ENCODE measurements at regions not wholly inside any gene's neighbourhood (a gene's known extent, or its start where the extent isn't known, plus 50 kb on each side); places are given as distances from the start of the nearest gene placed in this dataset.

- Histone ChIP-seq H3K27ac (ENCODE audit: low read depth, low read length) (no peak overlapping the region), H2BK20ac (ENCODE audit: low read length) (no peak overlapping the region)
- FAIRE-seq, result no peak
Observed at GRCh38 chr11:22466351-22466750, 128.2 kb downstream of the SLC17A6 start.

More at GRCh38 chr11:22466351-22466750, 128.2 kb downstream of the SLC17A6 start:
- Histone ChIP-seq H2BK120ac (replicated peaks; ENCODE audit: low read depth, low read length) (no peak overlapping the region), H3K9me3 (ENCODE audit: insufficient read depth in 2 of 2, low read depth in 1 of 2, low read length in 1 of 2) (no peaks in the 10 kb centered on the region), H3K4me3 (ENCODE audit: extremely low read depth in 1 of 4, insufficient read depth in 2 of 4, low read depth in 3 of 4, low read length in 4 of 4) (no peak overlapping the region), H2AK5ac (ENCODE audit: low read depth, low read length) (no peak overlapping the region), H3K79me1 (ENCODE audit: low read depth, low read length) (no peaks in the 10 kb centered on the region), H3K4me1 (replicated peaks in 1 of 4; ENCODE audit: control insufficient read depth in 3 of 4, insufficient read depth in 4 of 4, low read length in 3 of 4) (no peaks in the 10 kb centered on the region), H4K8ac (ENCODE audit: extremely low read depth, insufficient read depth, low read length) (no peak overlapping the region), H3K36me3 (ENCODE audit: control insufficient read depth in 2 of 4, insufficient read depth in 4 of 4, low read length in 3 of 4) (no peaks in the 10 kb centered on the region), H3K27me3 (replicated peaks in 1 of 4; ENCODE audit: control insufficient read depth in 3 of 4, extremely low read depth in 1 of 4, insufficient read depth in 3 of 4, low read length in 3 of 4) (no peaks in the 10 kb centered on the region), H4K5ac (ENCODE audit: insufficient read length, low read depth, low read length) (no peak overlapping the region), H3K56ac (replicated peaks; ENCODE audit: insufficient read length, low read depth, low read length) (no peak overlapping the region), H3K18ac (ENCODE audit: extremely low read depth, low read length) (no peak overlapping the region), H3K14ac (ENCODE audit: insufficient read length) (no peak overlapping the region), H3K9ac (replicated peaks in 1 of 4; ENCODE audit: extremely low read depth in 1 of 4, low read depth in 3 of 4, low read length in 3 of 4) (no peak overlapping the region), H3K79me2 (ENCODE audit: control insufficient read depth in 1 of 2, insufficient read depth in 2 of 2, low read length in 2 of 2) (no peaks in the 10 kb centered on the region), H4K20me1 (replicated peaks in 1 of 2; ENCODE audit: control insufficient read depth in 1 of 2, insufficient read depth in 2 of 2, low read length in 2 of 2) (no peaks in the 10 kb centered on the region), H2BK15ac (ENCODE audit: low read length) (no peak overlapping the region), H3K4me2 (ENCODE audit: insufficient read depth in 1 of 2, low read depth in 2 of 2, low read length in 2 of 2) (no peak overlapping the region), H2BK12ac (ENCODE audit: low read depth, low read length) (no peak overlapping the region), H3K23ac (ENCODE audit: insufficient read length) (no peak overlapping the region), H4K91ac (replicated peaks; ENCODE audit: insufficient read length, low read length) (no peak overlapping the region), H3K4ac (replicated peaks; ENCODE audit: insufficient read length, low read depth, low read length) (no peak overlapping the region), H3K23me2 (ENCODE audit: low read depth, low read length) (no peaks in the 10 kb centered on the region), H2BK5ac (ENCODE audit: low read depth, low read length) (no peak overlapping the region), H2AFZ (ENCODE audit: low read length) (no peak overlapping the region)
- TF ChIP-seq, protein P1, sequence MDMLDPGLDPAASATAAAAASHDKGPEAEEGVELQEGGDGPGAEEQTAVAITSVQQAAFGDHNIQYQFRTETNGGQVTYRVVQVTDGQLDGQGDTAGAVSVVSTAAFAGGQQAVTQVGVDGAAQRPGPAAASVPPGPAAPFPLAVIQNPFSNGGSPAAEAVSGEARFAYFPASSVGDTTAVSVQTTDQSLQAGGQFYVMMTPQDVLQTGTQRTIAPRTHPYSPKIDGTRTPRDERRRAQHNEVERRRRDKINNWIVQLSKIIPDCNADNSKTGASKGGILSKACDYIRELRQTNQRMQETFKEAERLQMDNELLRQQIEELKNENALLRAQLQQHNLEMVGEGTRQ (IDR thresholded peaks at IDR 0.05; ENCODE audit: low read length), result no peak
- TF ChIP-seq RNF2 (IDR thresholded peaks at IDR 0.05; ENCODE audit: borderline replicate concordance, low read depth, low read length, missing control alignments, poor library complexity, severe bottlenecking), result no peak
- no peak for TF ChIP-seq CHD2 (IDR thresholded peaks at IDR 0.05; ENCODE audit: low read length)
- TF ChIP-seq KDM5A (IDR thresholded peaks at IDR 0.05; ENCODE audit: low read length), result no peak
- no peak for TF ChIP-seq BRCA1 (IDR thresholded peaks at IDR 0.05; ENCODE audit: low read depth, low read length)
- TF ChIP-seq CTBP2 (IDR thresholded peaks at IDR 0.05; ENCODE audit: borderline replicate concordance, insufficient read depth, insufficient read length, low read length), result no peak
- TF ChIP-seq, protein P2, sequence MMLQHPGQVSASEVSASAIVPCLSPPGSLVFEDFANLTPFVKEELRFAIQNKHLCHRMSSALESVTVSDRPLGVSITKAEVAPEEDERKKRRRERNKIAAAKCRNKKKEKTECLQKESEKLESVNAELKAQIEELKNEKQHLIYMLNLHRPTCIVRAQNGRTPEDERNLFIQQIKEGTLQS (IDR thresholded peaks at IDR 0.05; ENCODE audit: insufficient read depth, low read depth, low read length), result no peak
- TF ChIP-seq HDAC2 (IDR thresholded peaks at IDR 0.05; ENCODE audit: borderline replicate concordance in 1 of 2, low read depth in 2 of 2, low read length in 2 of 2), result no peak
- no peak for TF ChIP-seq NANOG (IDR thresholded peaks at IDR 0.05; ENCODE audit: insufficient read depth, low read depth, low read length, poor library complexity, severe bottlenecking)
- CTCF ChIA-PET (ENCODE audit: partially characterized antibody), result interaction anchor here (0.7 kb wide), 1 partner anchor 20 kb away, joined by 3 read pairs; no protein-coding TSS in a partner anchor
- POLR2A ChIA-PET (ENCODE audit: partially characterized antibody), result no interaction called here
- DNase-seq (ENCODE audit: low read depth in 1 of 2, low spot score in 2 of 2), result no peak

All from H1 (cell line).